ENCODE measurements at regions not wholly inside any gene's neighbourhood (a gene's known extent, or its start where the extent isn't known, plus 50 kb on each side); places are given as distances from the start of the nearest gene placed in this dataset.

DNA sequence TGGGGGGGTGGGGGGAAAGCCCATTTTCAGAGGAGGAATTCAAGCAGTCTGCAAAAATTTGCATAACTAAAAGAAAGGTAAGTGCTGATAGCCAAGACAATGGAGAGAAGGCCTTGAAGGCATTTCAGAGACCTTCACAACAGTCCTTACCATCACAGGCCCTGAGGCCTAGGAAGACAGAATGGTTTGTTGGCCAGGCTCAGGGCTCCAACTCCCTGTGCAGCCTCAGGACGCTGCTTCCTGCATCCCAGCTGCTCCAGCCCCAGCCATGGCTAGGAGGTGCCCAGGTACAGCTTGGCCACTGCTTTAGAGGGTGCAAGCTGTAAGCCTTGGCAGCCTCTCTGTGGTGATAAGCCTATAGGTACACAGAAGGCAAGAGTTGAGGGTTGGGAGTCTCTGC, 571.6 kb downstream of the MATN1 start:
- TF ChIP-seq STAT6 (CRISPR knock-in tag; IDR thresholded peaks at IDR 0.05; ENCODE audit: borderline replicate concordance) (no peak), CTCF (CRISPR knock-in tag; IDR thresholded peaks at IDR 0.05) (no peak), MXD4 (CRISPR knock-in tag; IDR thresholded peaks at IDR 0.05) (no peak), IRF2 (CRISPR knock-in tag; IDR thresholded peaks at IDR 0.05) (no peak), ETS1 (CRISPR knock-in tag; IDR thresholded peaks at IDR 0.05) (no peak), KDM1A (CRISPR knock-in tag; IDR thresholded peaks at IDR 0.05) (no peak)
